ENCODE measurements at regions not wholly inside any gene's neighbourhood (a gene's known extent, or its start where the extent isn't known, plus 50 kb on each side); places are given as distances from the start of the nearest gene placed in this dataset.

- no peak for DNase-seq (ENCODE audit: low read depth)
Observed at GRCh38 chr14:85441909-85442643, 87.9 kb upstream of the FLRT2 start.

GRCh38 chr14:85442996-85443395 lies 86.9 kb upstream of the FLRT2 start:
- DNase-seq (ENCODE audit: low read depth) = no peak

GRCh38 chr14:85444635-85445034 lies 85.3 kb upstream of the FLRT2 start:
- DNase-seq (ENCODE audit: low read depth) = no peak

GRCh38 chr14:85445151-85445795 lies 84.7 kb upstream of the FLRT2 start:
- DNase-seq (ENCODE audit: low read depth) = no peak

GRCh38 chr14:85447883-85448282 lies 82.1 kb upstream of the FLRT2 start:
- DNase-seq (ENCODE audit: low read depth) = no peak

GRCh38 chr14:85451421-85451820 lies 78.5 kb upstream of the FLRT2 start:
- DNase-seq (ENCODE audit: low read depth) = no peak

GRCh38 chr14:85453401-85454225 lies 76.3 kb upstream of the FLRT2 start:
- no peak for DNase-seq (ENCODE audit: low read depth)

GRCh38 chr14:85454226-85454813 lies 75.6 kb upstream of the FLRT2 start:
- DNase-seq (ENCODE audit: low read depth) = no peak

GRCh38 chr14:85459361-85460000 lies 70.5 kb upstream of the FLRT2 start:
- DNase-seq (ENCODE audit: low read depth) = no peak

GRCh38 chr14:85461432-85462133 lies 68.4 kb upstream of the FLRT2 start:
- DNase-seq (ENCODE audit: low read depth) = no peak

GRCh38 chr14:85463512-85463911 lies 66.4 kb upstream of the FLRT2 start:
- no peak for DNase-seq (ENCODE audit: low read depth)

GRCh38 chr14:85464135-85464895 lies 65.6 kb upstream of the FLRT2 start:
- DNase-seq (ENCODE audit: low read depth) = no peak

- no peak for DNase-seq (ENCODE audit: low read depth)
Observed at GRCh38 chr14:85466678-85467077, 63.3 kb upstream of the FLRT2 start.

- DNase-seq (ENCODE audit: low read depth) = no peak
Observed at GRCh38 chr14:85468816-85469215, 61.1 kb upstream of the FLRT2 start.

GRCh38 chr14:85471156-85471555 lies 58.8 kb upstream of the FLRT2 start:
- peak; percentile 35 for DNase-seq (ENCODE audit: low read depth)

- peak; percentile 88 for DNase-seq (ENCODE audit: low read depth)
Observed at GRCh38 chr14:85471744-85472143, 58.2 kb upstream of the FLRT2 start.

GRCh38 chr14:85474431-85474830 lies 55.5 kb upstream of the FLRT2 start:
- no peak for DNase-seq (ENCODE audit: low read depth)

- no peak for DNase-seq (ENCODE audit: low read depth)
Observed at GRCh38 chr14:85475113-85475512, 54.8 kb upstream of the FLRT2 start.

GRCh38 chr14:85479306-85479705 lies 50.6 kb upstream of the FLRT2 start:
- no peak for DNase-seq (ENCODE audit: low read depth)

GRCh38 chr14:85479771-85480170 lies 50.2 kb upstream of the FLRT2 start:
- DNase-seq (ENCODE audit: low read depth) = no peak

All from HS-27A (cell line).